Choroid plexus epithelial cell (primary cell): ENCODE measurements at regions not wholly inside any gene's neighbourhood (a gene's known extent, or its start where the extent isn't known, plus 50 kb on each side); places are given as distances from the start of the nearest gene placed in this dataset.

Experiments used
- DNase-seq: peaks from one replicate; pipeline ENCODE4 v3.0.0-alpha.2; 2010; ENCODE audit warnings: low read depth
- H3K4me3 ChIP-seq: 2 replicates; pipeline ENCODE4 v1.5.1; 2011; ENCODE audit warnings: low read depth, mild to moderate bottlenecking, control low read depth, low read length, moderate library complexity
- CTCF ChIP-seq: conservative IDR thresholded peaks from 2 replicates; pipeline ENCODE4 v1.5.1; 2011; ENCODE audit warnings: low read depth, mild to moderate bottlenecking, control low read depth, inconsistent platforms, low read length, moderate library complexity

- DNase-seq: no peak
- H3K4me3 ChIP-seq: no peak overlapping the region
- TF ChIP-seq CTCF: no peak
Observed at GRCh38 chr12:25818596-25819390, 139.7 kb upstream of the RASSF8 start.

GRCh38 chr12:25819691-25820090 lies 138.8 kb upstream of the RASSF8 start:
- no peak for DNase-seq
- H3K4me3 ChIP-seq: no peak overlapping the region
- no peak for TF ChIP-seq CTCF

GRCh38 chr12:25822281-25822680 lies 136.2 kb upstream of the RASSF8 start:
- H3K4me3 ChIP-seq: no peak overlapping the region
- no peak for DNase-seq
- TF ChIP-seq CTCF: no peak

- TF ChIP-seq CTCF: no peak
- no peak for DNase-seq
- no peak overlapping the region for H3K4me3 ChIP-seq
Observed at GRCh38 chr12:25824734-25825133, 133.7 kb upstream of the RASSF8 start.

GRCh38 chr12:25825446-25825845 lies 133.0 kb upstream of the RASSF8 start:
- H3K4me3 ChIP-seq: no peak overlapping the region
- DNase-seq: peak; percentile 55
- peak; percentile 50 for TF ChIP-seq CTCF

- no peak overlapping the region for H3K4me3 ChIP-seq
- TF ChIP-seq CTCF: no peak
- DNase-seq: no peak
Observed at GRCh38 chr12:25827141-25827540, 131.3 kb upstream of the RASSF8 start.

- TF ChIP-seq CTCF: no peak
- DNase-seq: no peak
- no peak overlapping the region for H3K4me3 ChIP-seq
Observed at GRCh38 chr12:25827747-25828146, 130.7 kb upstream of the RASSF8 start.
